DND-41 (cell line): ENCODE measurements at regions not wholly inside any gene's neighbourhood (a gene's known extent, or its start where the extent isn't known, plus 50 kb on each side); places are given as distances from the start of the nearest gene placed in this dataset.

Source experiments
- ATAC-seq: fragments of 200-7000 bp; cut with Tn5 transposase; 3 replicates; pipeline ENCODE4 v1.9.1; 2021; ENCODE audit warnings: low read depth; ENCODE audit not compliant: insufficient read depth
- DNase-seq: peaks from one replicate; pipeline ENCODE4 v3.0.0-alpha.2; 2020
- H2AFZ ChIP-seq: 2 replicates; pipeline ENCODE4 v1.6.0; 2012; ENCODE audit warnings: low read depth, low read length
- H3K27ac ChIP-seq: 2 replicates; pipeline ENCODE4 v1.5.1; 2012; ENCODE audit warnings: low read length, inconsistent platforms
- H3K27me3 ChIP-seq: fragments of 200-600 bp; sonication (generic); 2 replicates; pipeline ENCODE4 v1.6.0; 2012; ENCODE audit warnings: low read length, mild to moderate bottlenecking, inconsistent platforms; ENCODE audit not compliant: insufficient read depth, poor library complexity
- H3K36me3 ChIP-seq: 2 replicates; pipeline ENCODE4 v1.5.1; 2012; ENCODE audit warnings: low read length, inconsistent platforms; ENCODE audit not compliant: insufficient read depth
- H3K4me1 ChIP-seq: 2 replicates; pipeline ENCODE4 v1.5.1; 2012; ENCODE audit warnings: mild to moderate bottlenecking, low read length; ENCODE audit not compliant: insufficient read depth
- H3K4me2 ChIP-seq: 2 replicates; pipeline ENCODE4 v1.6.0; 2012; ENCODE audit warnings: mild to moderate bottlenecking, moderate library complexity, low read length, inconsistent platforms; ENCODE audit not compliant: insufficient read depth
- H3K4me3 ChIP-seq, 2 experiments: fragments of 200-600 bp in 1 of 2; shearing (Covaris generic) in 1 of 2; 2 replicates each; pipeline ENCODE4 v1.5.1; 2012 to 2016; ENCODE audit warnings: inconsistent platforms in 2 of 2, low read length in 2 of 2, mild to moderate bottlenecking in 2 of 2, low read depth in 1 of 2, moderate library complexity in 1 of 2
- H3K79me2 ChIP-seq: 2 replicates; pipeline ENCODE4 v1.6.0; 2012; ENCODE audit warnings: low read length, inconsistent platforms; ENCODE audit not compliant: insufficient read depth
- H3K9ac ChIP-seq: 2 replicates; pipeline ENCODE4 v1.6.0; 2012; ENCODE audit warnings: low read depth, mild to moderate bottlenecking, inconsistent platforms, low read length, moderate library complexity
- H3K9me3 ChIP-seq: 2 replicates; pipeline ENCODE4 v1.5.1; 2012; ENCODE audit warnings: low read length, moderate library complexity, mild to moderate bottlenecking, inconsistent platforms; ENCODE audit not compliant: insufficient read depth, severe bottlenecking
- H4K20me1 ChIP-seq: 2 replicates; pipeline ENCODE4 v1.6.0; 2012; ENCODE audit warnings: low read length; ENCODE audit not compliant: insufficient read depth
- EZH2 ChIP-seq: IDR thresholded peaks from 3 replicates; pipeline ENCODE4 v1.6.1; 2012; ENCODE audit warnings: borderline replicate concordance, low read depth, mild to moderate bottlenecking, moderate library complexity, low read length, inconsistent platforms; ENCODE audit not compliant: severe bottlenecking
- TF ChIP-seq, protein P1 (sequence below): IDR thresholded peaks from 2 replicates; pipeline ENCODE4 v1.5.1; 2012; ENCODE audit warnings: borderline replicate concordance, low read length, moderate library complexity, mild to moderate bottlenecking; ENCODE audit not compliant: poor library complexity, severe bottlenecking; ENCODE audit errors: extremely low read depth

DNA sequence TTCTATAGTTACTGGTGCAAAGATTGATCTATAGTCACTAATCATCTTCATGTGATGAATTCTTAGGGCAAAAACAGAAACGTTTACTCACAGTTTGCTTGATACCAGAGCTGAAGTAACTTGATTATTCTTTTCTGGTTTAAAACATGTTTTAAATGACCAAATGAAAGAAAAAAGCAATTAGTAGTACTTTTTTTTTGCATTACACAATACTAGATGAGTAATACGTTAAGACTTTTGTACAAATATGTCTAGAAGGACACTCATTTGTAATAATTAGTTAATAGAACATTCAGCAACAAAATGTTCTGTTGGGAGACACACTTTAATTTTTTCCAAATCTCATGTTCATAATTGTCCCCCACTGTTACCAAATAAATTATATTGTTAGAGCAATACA lies 523.2 kb downstream of the SOX2 start:
- no peaks in the 10 kb centered on the region for H3K79me2 ChIP-seq
- ATAC-seq, result no peak

DNA sequence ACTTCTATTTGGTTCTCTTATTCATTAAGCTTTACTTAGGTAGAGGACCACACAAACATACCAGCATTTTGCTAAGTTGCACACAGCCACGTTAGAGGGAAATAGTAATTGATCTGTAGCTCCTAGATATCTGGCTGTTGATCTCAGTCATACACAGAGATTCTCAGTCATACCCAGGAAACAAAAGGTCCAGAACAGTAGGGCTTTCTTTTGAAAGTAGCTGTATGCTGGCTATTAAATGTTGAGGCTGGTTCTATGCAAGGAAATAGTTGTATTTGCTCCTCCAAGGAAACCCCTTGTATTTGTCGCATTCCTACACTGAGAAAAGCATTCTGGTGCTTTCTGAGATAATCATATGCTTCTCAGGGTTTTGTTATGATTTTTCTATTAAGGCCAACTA lies 523.8 kb downstream of the SOX2 start:
- H3K79me2 ChIP-seq, result no peaks in the 10 kb centered on the region
- H3K36me3 ChIP-seq, result no peaks in the 10 kb centered on the region
- no peak overlapping the region for H2AFZ ChIP-seq
- H3K9me3 ChIP-seq, result no peaks in the 10 kb centered on the region
- no peak overlapping the region for H3K4me3 ChIP-seq
- H3K27me3 ChIP-seq, result no peaks in the 10 kb centered on the region
- no peak for DNase-seq
- H3K4me2 ChIP-seq, result no peak overlapping the region
- no peak overlapping the region for H3K27ac ChIP-seq
- no peaks in the 10 kb centered on the region for H4K20me1 ChIP-seq
- no peaks in the 10 kb centered on the region for H3K4me1 ChIP-seq
- no peak for ATAC-seq
- H3K9ac ChIP-seq, result no peak overlapping the region
- no peak for TF ChIP-seq EZH2
- TF ChIP-seq, protein P1, sequence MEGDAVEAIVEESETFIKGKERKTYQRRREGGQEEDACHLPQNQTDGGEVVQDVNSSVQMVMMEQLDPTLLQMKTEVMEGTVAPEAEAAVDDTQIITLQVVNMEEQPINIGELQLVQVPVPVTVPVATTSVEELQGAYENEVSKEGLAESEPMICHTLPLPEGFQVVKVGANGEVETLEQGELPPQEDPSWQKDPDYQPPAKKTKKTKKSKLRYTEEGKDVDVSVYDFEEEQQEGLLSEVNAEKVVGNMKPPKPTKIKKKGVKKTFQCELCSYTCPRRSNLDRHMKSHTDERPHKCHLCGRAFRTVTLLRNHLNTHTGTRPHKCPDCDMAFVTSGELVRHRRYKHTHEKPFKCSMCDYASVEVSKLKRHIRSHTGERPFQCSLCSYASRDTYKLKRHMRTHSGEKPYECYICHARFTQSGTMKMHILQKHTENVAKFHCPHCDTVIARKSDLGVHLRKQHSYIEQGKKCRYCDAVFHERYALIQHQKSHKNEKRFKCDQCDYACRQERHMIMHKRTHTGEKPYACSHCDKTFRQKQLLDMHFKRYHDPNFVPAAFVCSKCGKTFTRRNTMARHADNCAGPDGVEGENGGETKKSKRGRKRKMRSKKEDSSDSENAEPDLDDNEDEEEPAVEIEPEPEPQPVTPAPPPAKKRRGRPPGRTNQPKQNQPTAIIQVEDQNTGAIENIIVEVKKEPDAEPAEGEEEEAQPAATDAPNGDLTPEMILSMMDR, result no peak

More for the DNA sequence above, 523.2 kb downstream of the SOX2 start:
- Histone ChIP-seq H3K27me3 (no peaks in the 10 kb centered on the region), H3K4me1 (no peaks in the 10 kb centered on the region), H3K4me3 (no peak overlapping the region), H3K27ac (no peak overlapping the region), H3K36me3 (no peaks in the 10 kb centered on the region), H3K9ac (no peak overlapping the region), H4K20me1 (no peaks in the 10 kb centered on the region), H3K4me2 (no peak overlapping the region), H2AFZ (no peak overlapping the region), H3K9me3 (no peaks in the 10 kb centered on the region)
- DNase-seq, result no peak
- no peak for TF ChIP-seq EZH2
- TF ChIP-seq, protein P1, result no peak

GRCh38 chr3:182238126-182238525 lies 526.4 kb downstream of the SOX2 start:
- Histone ChIP-seq H3K4me2 (no peak overlapping the region), H2AFZ (no peak overlapping the region), H3K27ac (no peak overlapping the region), H3K9ac (no peak overlapping the region), H3K4me3 (no peak overlapping the region), H3K9me3 (no peaks in the 10 kb centered on the region), H3K27me3 (no peaks in the 10 kb centered on the region), H3K79me2 (no peaks in the 10 kb centered on the region), H3K4me1 (no peaks in the 10 kb centered on the region), H4K20me1 (no peaks in the 10 kb centered on the region), H3K36me3 (no peaks in the 10 kb centered on the region)
- DNase-seq (no peak), ATAC-seq (no peak)
- TF ChIP-seq, protein P1, result no peak
- no peak for TF ChIP-seq EZH2

- Histone ChIP-seq H3K9me3 (no peaks in the 10 kb centered on the region), H3K27me3 (no peaks in the 10 kb centered on the region), H3K9ac (no peak overlapping the region), H3K4me3 (no peak overlapping the region), H3K79me2 (no peaks in the 10 kb centered on the region), H3K36me3 (no peaks in the 10 kb centered on the region), H3K4me2 (no peak overlapping the region), H2AFZ (no peak overlapping the region), H3K4me1 (no peaks in the 10 kb centered on the region), H4K20me1 (no peaks in the 10 kb centered on the region), H3K27ac (no peak overlapping the region)
- DNase-seq, result no peak
- TF ChIP-seq EZH2, result no peak
- TF ChIP-seq, protein P1, result no peak
- ATAC-seq, result no peak
Observed at GRCh38 chr3:182239316-182239715, 527.6 kb downstream of the SOX2 start.
